Left ventricle myocardium inferior (tissue), 1 donor: ENCODE measurements at regions not wholly inside any gene's neighbourhood (a gene's known extent, or its start where the extent isn't known, plus 50 kb on each side); places are given as distances from the start of the nearest gene placed in this dataset.

Experiments
- DNase-seq: peaks from one replicate; pipeline ENCODE4 v3.0.0-alpha.2; 2020
- H3K27ac ChIP-seq: fragments of 200-600 bp; replicated peaks from 2 replicates; pipeline ENCODE4 v1.8.0; 2021
- H3K27me3 ChIP-seq: fragments of 200-600 bp; 2 replicates; pipeline ENCODE4 v1.8.0; 2021; ENCODE audit warnings: low read depth
- H3K36me3 ChIP-seq: fragments of 200-600 bp; 2 replicates; pipeline ENCODE4 v1.8.0; 2021
- H3K4me1 ChIP-seq: fragments of 200-600 bp; 2 replicates; pipeline ENCODE4 v1.8.0; 2021
- H3K4me3 ChIP-seq: fragments of 200-600 bp; 2 replicates; pipeline ENCODE4 v1.8.0; 2021; ENCODE audit warnings: mild to moderate bottlenecking, moderate library complexity
- H3K9me3 ChIP-seq: fragments of 200-600 bp; replicated peaks from 2 replicates; pipeline ENCODE4 v1.8.0; 2021
- CTCF ChIP-seq: fragments of 200-600 bp; IDR thresholded peaks from 2 replicates; pipeline ENCODE4 v1.8.0; 2021; ENCODE audit warnings: antibody characterized with exemption, mild to moderate bottlenecking, borderline replicate concordance
- intact Hi-C: fragments of 100-400 bp; cut with micrococcal nuclease; formaldehyde crosslinking; loops from one replicate; pipeline ENCODE4 v1.11.0; 2022
- donor health status: DM: no; HTN: yes; CAD: no; lungs with severe emphysema.

- Histone ChIP-seq H3K27ac (no peak overlapping the region), H3K9me3 (no peaks in the 10 kb centered on the region), H3K36me3 (no peaks in the 10 kb centered on the region), H3K27me3 (peaks cover 88% of the 10 kb centered on the region), H3K4me1 (no peaks in the 10 kb centered on the region), H3K4me3 (no peak overlapping the region)
- TF ChIP-seq CTCF = no peak
- intact Hi-C loops = no loop called here
- no peak for DNase-seq
Observed at GRCh38 chr5:3186736-3187405, 408.8 kb upstream of the IRX1 start.

- H3K9me3 ChIP-seq = no peaks in the 10 kb centered on the region
- TF ChIP-seq CTCF = no peak
- no peaks in the 10 kb centered on the region for H3K4me1 ChIP-seq
- DNase-seq = no peak
- peaks cover 88% of the 10 kb centered on the region for H3K27me3 ChIP-seq
- H3K36me3 ChIP-seq = no peaks in the 10 kb centered on the region
- H3K27ac ChIP-seq = no peak overlapping the region
- intact Hi-C loops = no loop called here
- no peak overlapping the region for H3K4me3 ChIP-seq
Observed at GRCh38 chr5:3186156-3186555, 409.5 kb upstream of the IRX1 start.

- no peaks in the 10 kb centered on the region for H3K36me3 ChIP-seq
- H3K9me3 ChIP-seq = no peaks in the 10 kb centered on the region
- H3K27me3 ChIP-seq = peaks cover 90% of the 10 kb centered on the region
- no peak for TF ChIP-seq CTCF
- H3K4me3 ChIP-seq = no peak overlapping the region
- DNase-seq = no peak
- intact Hi-C loops = no loop called here
- H3K27ac ChIP-seq = no peak overlapping the region
- H3K4me1 ChIP-seq = no peaks in the 10 kb centered on the region
Observed at GRCh38 chr5:3185488-3185887, 410.1 kb upstream of the IRX1 start.

GRCh38 chr5:3182133-3182876 lies 413.3 kb upstream of the IRX1 start:
- Histone ChIP-seq H3K4me3 (no peak overlapping the region), H3K27ac (no peak overlapping the region), H3K27me3 (peaks cover 97% of the 10 kb centered on the region), H3K4me1 (no peaks in the 10 kb centered on the region), H3K9me3 (no peaks in the 10 kb centered on the region), H3K36me3 (no peaks in the 10 kb centered on the region)
- no peak for TF ChIP-seq CTCF
- intact Hi-C loops = no loop called here
- no peak for DNase-seq

GRCh38 chr5:3181671-3182070 lies 414.0 kb upstream of the IRX1 start:
- Histone ChIP-seq H3K36me3 (no peaks in the 10 kb centered on the region), H3K27me3 (peaks cover 95% of the 10 kb centered on the region), H3K9me3 (no peaks in the 10 kb centered on the region), H3K4me3 (no peak overlapping the region), H3K4me1 (no peaks in the 10 kb centered on the region), H3K27ac (no peak overlapping the region)
- no peak for TF ChIP-seq CTCF
- no peak for DNase-seq
- intact Hi-C loops = no loop called here
